Fibroblast of mammary gland (primary cell): ENCODE measurements at regions not wholly inside any gene's neighbourhood (a gene's known extent, or its start where the extent isn't known, plus 50 kb on each side); places are given as distances from the start of the nearest gene placed in this dataset.
"Not testable (repeated sequence)": the region's sequence is repeated elsewhere in the genome, so short reads cannot be mapped to it uniquely, and the experiment has no call there.

Experiments used
- DNase-seq: peaks from one replicate; pipeline ENCODE4 v3.0.0-alpha.2; 2010; ENCODE audit warnings: low read depth
- H3K4me3 ChIP-seq: 2 replicates; pipeline ENCODE4 v1.5.1; 2011; ENCODE audit warnings: low read depth, mild to moderate bottlenecking, low read length, moderate library complexity; ENCODE audit not compliant: control insufficient read depth
- CTCF ChIP-seq: conservative IDR thresholded peaks from 2 replicates; pipeline ENCODE4 v1.5.1; 2011; ENCODE audit warnings: low read depth, low read length, inconsistent platforms; ENCODE audit not compliant: control insufficient read depth, insufficient read depth

- H3K4me3 ChIP-seq: no peak overlapping the region
- DNase-seq: peak; percentile 60
- no peak for TF ChIP-seq CTCF
Measured at GRCh38 chr5:32534041-32534440, 51.3 kb upstream of the SUB1 start.

- peak; percentile 71 for DNase-seq
- TF ChIP-seq CTCF: no peak
- H3K4me3 ChIP-seq: peak overlapping the region; percentile 9
Measured at GRCh38 chr5:32531885-32532520, 53.4 kb upstream of the SUB1 start.

- not testable (repeated sequence) for DNase-seq, H3K4me3 ChIP-seq
Measured at GRCh38 chr5:32527321-32527720, 58.0 kb upstream of the SUB1 start.

- TF ChIP-seq CTCF: no peak
- no peak overlapping the region for H3K4me3 ChIP-seq
- DNase-seq: no peak
Measured at GRCh38 chr5:32526810-32527209, 58.5 kb upstream of the SUB1 start.

GRCh38 chr5:32523625-32524024, 61.7 kb upstream of the SUB1 start:
- DNase-seq: no peak
- no peak for TF ChIP-seq CTCF
- H3K4me3 ChIP-seq: no peak overlapping the region

GRCh38 chr5:32522429-32523143, 62.8 kb upstream of the SUB1 start:
- DNase-seq: peak; percentile 98
- no peak overlapping the region for H3K4me3 ChIP-seq
- TF ChIP-seq CTCF: no peak

- DNase-seq: no peak
- no peak for TF ChIP-seq CTCF
Measured at GRCh38 chr5:32521481-32521880, 63.9 kb upstream of the SUB1 start.

More at GRCh38 chr5:32521481-32521880, 63.9 kb upstream of the SUB1 start:
- no peak overlapping the region for H3K4me3 ChIP-seq
